HepG2 (cell line): ENCODE measurements at regions not wholly inside any gene's neighbourhood (a gene's known extent, or its start where the extent isn't known, plus 50 kb on each side); places are given as distances from the start of the nearest gene placed in this dataset.
A peak's percentile ranks its signal among the peaks of the same experiment; 100 is the strongest.

Experiments
- ATAC-seq: fragments of 200-7000 bp; cut with Tn5 transposase; 3 replicates; pipeline ENCODE4 v1.9.1; 2020; ENCODE audit warnings: mild to moderate bottlenecking, moderate library complexity
- BruUV-seq: library from RNA; stranded (reverse); fragments of 400-500 nt; replicated peaks from 2 replicates; lab custom pipeline; 2021; lab: Mats Ljungman, UMichigan
- CTCF ChIA-PET: fragments of 300-600 bp; formaldehyde crosslinking; extraction: SDS; loops from one replicate; lab custom pipeline; 2021; ENCODE audit warnings: low total read pairs, inconsistent platforms, low intra/inter-chr PET ratio; lab: Yijun Ruan, JAX
- POLR2A ChIA-PET: fragments of 350-600 bp; sonication (Branson Sonifier 250); formaldehyde crosslinking; loops from one replicate; lab custom pipeline; 2020; ENCODE audit warnings: antibody characterized with exemption, inconsistent platforms; lab: Yijun Ruan, JAX
- DNase-seq: peaks from one replicate; pipeline ENCODE4 v3.0.0-alpha.2; 2015; ENCODE audit warnings: low spot score
- FAIRE-seq: peaks from 3 replicates; lab custom pipeline; 2011; peaks lifted over from hg19 to GRCh38; lab: Jason Lieb, UNC
- H2AFZ ChIP-seq: one replicate; pipeline ENCODE4 v1.6.1; 2011; ENCODE audit warnings: low read length, inconsistent platforms
- H3K27ac ChIP-seq: fragments of 300-600 bp; 3 replicates; pipeline ENCODE4 v1.8.0; 2011; ENCODE audit warnings: mixed run types, mild to moderate bottlenecking, mixed read lengths, low read length, inconsistent platforms; ENCODE audit not compliant: insufficient read depth; ENCODE audit errors: extremely low read length
- H3K27me3 ChIP-seq, 2 experiments: fragments of 200-600 bp in 1 of 2; 2 replicates in 1 of 2; 3 replicates in 1 of 2; pipeline versions ENCODE4 v1.6.0 to v1.8.0; 2011; ENCODE audit warnings: low read length in 2 of 2, mild to moderate bottlenecking in 2 of 2, moderate library complexity in 2 of 2, inconsistent platforms in 1 of 2; ENCODE audit not compliant: insufficient read depth in 2 of 2, control insufficient read depth in 1 of 2
- H3K36me3 ChIP-seq, 2 experiments: fragments of 200-600 bp in 1 of 2; replicated peaks in 1 of 2; 2 replicates in 1 of 2; 3 replicates in 1 of 2; pipeline versions ENCODE4 v1.5.1 to v1.8.0; 2011; ENCODE audit warnings: low read length in 2 of 2, inconsistent platforms in 1 of 2; ENCODE audit not compliant: insufficient read depth in 2 of 2, control insufficient read depth in 1 of 2
- H3K4me1 ChIP-seq: 2 replicates; pipeline ENCODE4 v1.5.1; 2012; ENCODE audit warnings: low read length, inconsistent platforms; ENCODE audit not compliant: insufficient read depth
- H3K4me2 ChIP-seq: 2 replicates; pipeline ENCODE4 v1.6.0; 2011; ENCODE audit warnings: low read depth, low read length, inconsistent platforms
- H3K4me3 ChIP-seq, 3 experiments: fragments of 200-600 bp in 1 of 3; sonication (generic), shearing (Covaris generic) in 1 of 3; replicated peaks in 1 of 3; 2 replicates each; pipeline ENCODE4 v1.5.1; 2011 to 2016; ENCODE audit warnings: low read length in 3 of 3, inconsistent platforms in 2 of 3, low read depth in 2 of 3, mild to moderate bottlenecking in 2 of 3, control low read depth in 1 of 3, mixed read lengths in 1 of 3; ENCODE audit not compliant: insufficient read depth in 1 of 3
- H3K79me2 ChIP-seq: one replicate; pipeline ENCODE4 v1.6.1; 2011; ENCODE audit warnings: low read length, inconsistent platforms; ENCODE audit not compliant: insufficient read depth
- H3K9ac ChIP-seq: 2 replicates; pipeline ENCODE4 v1.6.0; 2011; ENCODE audit warnings: mild to moderate bottlenecking, low read depth, low read length, inconsistent platforms; ENCODE audit not compliant: insufficient read depth
- H3K9me3 ChIP-seq: 2 replicates; pipeline ENCODE4 v1.5.1; 2012; ENCODE audit warnings: mild to moderate bottlenecking, low read length
- H4K20me1 ChIP-seq: 2 replicates; pipeline ENCODE4 v1.6.0; 2011; ENCODE audit warnings: inconsistent platforms, mild to moderate bottlenecking, low read length, moderate library complexity; ENCODE audit not compliant: insufficient read depth
- EED ChIP-seq: sonication (generic); formaldehyde crosslinking; IDR thresholded peaks from 2 replicates; pipeline ENCODE4 v1.5.0; 2020; ENCODE audit warnings: mild to moderate bottlenecking, missing genetic modification reagents
- ZMYM4 ChIP-seq: sonication (generic); formaldehyde crosslinking; IDR thresholded peaks from 2 replicates; pipeline ENCODE4 v1.8.1; 2023; ENCODE audit warnings: mild to moderate bottlenecking, missing genetic modification reagents
- ZNF12 ChIP-seq: sonication (generic); formaldehyde crosslinking; IDR thresholded peaks from 2 replicates; pipeline ENCODE4 v1.5.0; 2020; ENCODE audit warnings: missing genetic modification reagents
- ZNF292 ChIP-seq: sonication (generic); formaldehyde crosslinking; IDR thresholded peaks from 2 replicates; pipeline ENCODE4 v1.8.1; 2022; ENCODE audit warnings: mild to moderate bottlenecking, low read depth, missing genetic modification reagents, borderline replicate concordance
- ZNF496 ChIP-seq: sonication (generic); formaldehyde crosslinking; IDR thresholded peaks from 2 replicates; pipeline ENCODE4 v1.8.1; 2023; ENCODE audit warnings: mild to moderate bottlenecking, moderate library complexity, missing genetic modification reagents; ENCODE audit not compliant: insufficient replicate concordance
- ZNF777 ChIP-seq: sonication (generic); formaldehyde crosslinking; IDR thresholded peaks from 2 replicates; pipeline ENCODE4 v1.4.0; 2020; ENCODE audit warnings: missing genetic modification reagents
- WGBS: methylation state at CpG from one replicate; pipeline ENCODE4 v1.1.6; 2017; ENCODE audit warnings: low lambda C conversion rate; 5-methylcytosine and 5-hydroxymethylcytosine counted together
- in situ Hi-C: cut with HindIII; loops from 2 replicates; pipeline ENCODE4 v1.10.0; 2017; ENCODE audit warnings: low pct_unique_long_range_greater_than_20kb; ENCODE audit not compliant: extremely low pct_ligation_motif_present
- intact Hi-C: fragments of 100-400 bp; cut with micrococcal nuclease; formaldehyde crosslinking; loops from one replicate; pipeline ENCODE4 v1.10.0; 2022; ENCODE audit not compliant: unreplicated experiment

- 0% methylated on average over 1 of the region's 1 CpG for WGBS
- intact Hi-C loops = no loop called here
- DNase-seq = no peak
- H3K36me3 ChIP-seq = no peaks in the 10 kb centered on the region
- BruUV-seq = no TSS peak
- no peaks in the 10 kb centered on the region for H3K79me2 ChIP-seq
- TF ChIP-seq ZNF292 (CRISPR knock-in tag) = no peak
- no peak for TF ChIP-seq ZNF777 (CRISPR knock-in tag)
- TF ChIP-seq EED (CRISPR knock-in tag) = no peak
- TF ChIP-seq ZNF496 (CRISPR knock-in tag) = no peak
- no peak overlapping the region for H2AFZ ChIP-seq
- in situ Hi-C loops = no loop called here
- ATAC-seq = no peak
- H3K27me3 ChIP-seq = peaks cover 0 to 14% of the 10 kb centered on the region in 2 experiments; a peak in 1 of 5 replicates
- H3K9me3 ChIP-seq = peaks cover 20% of the 10 kb centered on the region; the same call in 1 of the 2 replicates
- CTCF ChIA-PET = no interaction called here
- POLR2A ChIA-PET = no interaction called here
- no peak overlapping the region for H3K4me2 ChIP-seq
- H3K4me1 ChIP-seq = no peaks in the 10 kb centered on the region
- no peak overlapping the region for H3K4me3 ChIP-seq
- no peak overlapping the region for H3K9ac ChIP-seq
- no peak for FAIRE-seq
- H3K27ac ChIP-seq = no peak overlapping the region
- H4K20me1 ChIP-seq = no peaks in the 10 kb centered on the region
Measured at GRCh38 chr10:124210263-124210662, 116.9 kb upstream of the CHST15 start.

GRCh38 chr10:124207391-124207790 lies 114.0 kb upstream of the CHST15 start:
- Histone ChIP-seq H3K4me2 (no peak overlapping the region), H2AFZ (no peak overlapping the region), H3K9ac (no peak overlapping the region), H3K27me3 (peaks cover 0 to 16% of the 10 kb centered on the region in 2 experiments; a peak in 2 of 5 replicates), H3K4me1 (no peaks in the 10 kb centered on the region), H3K36me3 (no peaks in the 10 kb centered on the region), H3K79me2 (no peaks in the 10 kb centered on the region), H3K27ac (no peak overlapping the region), H3K9me3 (peaks cover 20% of the 10 kb centered on the region; the same call in 1 of the 2 replicates), H3K4me3 (no peak overlapping the region), H4K20me1 (no peaks in the 10 kb centered on the region)
- BruUV-seq = no TSS peak
- in situ Hi-C loops (no loop called here), intact Hi-C loops (no loop called here)
- CTCF ChIA-PET = no interaction called here
- DNase-seq = no peak
- ATAC-seq = no peak
- no peak for FAIRE-seq
- POLR2A ChIA-PET = no interaction called here
- peak; percentile 92 for TF ChIP-seq ZNF12
- no peak for TF ChIP-seq ZMYM4
- WGBS = 0% methylated on average over 5 of the region's 5 CpGs
